ENCODE measurements at regions not wholly inside any gene's neighbourhood (a gene's known extent, or its start where the extent isn't known, plus 50 kb on each side); places are given as distances from the start of the nearest gene placed in this dataset.
A peak's percentile ranks its signal among the peaks of the same experiment; 100 is the strongest.

- Mint-ChIP-seq H3K27me3 (ENCODE audit: low read depth) (no peaks in the 10 kb centered on the region), H3K4me1 (no peaks in the 10 kb centered on the region), H3K4me3 (no peak overlapping the region), H3K9me3 (peaks cover 12% of the 10 kb centered on the region), H3K36me3 (peaks cover 12% of the 10 kb centered on the region), H3K27ac (no peak overlapping the region)
- TF ChIP-seq OVOL2 (CRISPR knock-in tag; IDR thresholded peaks at IDR 0.05; ENCODE audit: borderline replicate concordance) (no peak), NR2C2 (CRISPR knock-in tag; IDR thresholded peaks at IDR 0.05) (no peak), FOXK1 (CRISPR knock-in tag; IDR thresholded peaks at IDR 0.05) (no peak), AFF4 (CRISPR knock-in tag; IDR thresholded peaks at IDR 0.05; ENCODE audit: borderline replicate concordance) (no peak), ZBTB21 (CRISPR knock-in tag; IDR thresholded peaks at IDR 0.05; ENCODE audit: borderline replicate concordance) (no peak), NFATC4 (CRISPR knock-in tag; IDR thresholded peaks at IDR 0.05) (no peak), SOX15 (CRISPR knock-in tag; IDR thresholded peaks at IDR 0.05) (no peak), ZNF512 (CRISPR knock-in tag; IDR thresholded peaks at IDR 0.05; ENCODE audit: borderline replicate concordance) (no peak), CREM (CRISPR knock-in tag; IDR thresholded peaks at IDR 0.05) (no peak), NFYB (CRISPR knock-in tag; conservative IDR thresholded peaks at IDR 0.05; ENCODE audit: low read depth) (no peak), SMAD4 (CRISPR knock-in tag; IDR thresholded peaks at IDR 0.05) (no peak), FOXJ3 (CRISPR knock-in tag; IDR thresholded peaks at IDR 0.05; ENCODE audit: borderline replicate concordance) (no peak), ESRRA (CRISPR knock-in tag; IDR thresholded peaks at IDR 0.05; ENCODE audit: borderline replicate concordance) (no peak), RORB (CRISPR knock-in tag; IDR thresholded peaks at IDR 0.05) (no peak), EMX1 (CRISPR knock-in tag; IDR thresholded peaks at IDR 0.05) (no peak), ZNF416 (CRISPR knock-in tag; IDR thresholded peaks at IDR 0.05) (no peak), STAT6 (CRISPR knock-in tag; conservative IDR thresholded peaks at IDR 0.05; ENCODE audit: low read depth) (no peak), IRF2 (CRISPR knock-in tag; IDR thresholded peaks at IDR 0.05; ENCODE audit: borderline replicate concordance, low read depth) (no peak), ZNF423 (CRISPR knock-in tag; IDR thresholded peaks at IDR 0.05) (no peak)
- POLR2A ChIA-PET, result no interaction called here
- no peak for DNase-seq (ENCODE audit: low spot score)
- CTCF ChIA-PET, result interaction anchor here (0.6 to 2.7 kb wide), 2 partner anchors 320 to 669 kb away, joined by 3 to 33 read pairs; no protein-coding TSS in a partner anchor
- no peak for ATAC-seq
These were observed 74.9 kb upstream of the RAP2C start for GRCh38 chrX:132294192-132294591.

GRCh38 chrX:132292793-132293192 is 73.5 kb upstream of the RAP2C start:
- TF ChIP-seq CTCF (IDR thresholded peaks at IDR 0.05) (peak; percentile 19; the same call in 1 of the 2 replicates), KAT7 (CRISPR knock-in tag; IDR thresholded peaks at IDR 0.05; ENCODE audit: borderline replicate concordance) (no peak)
- H3K27me3 Mint-ChIP-seq (ENCODE audit: low read depth), result no peaks in the 10 kb centered on the region
- ChIA-PET CTCF (interaction anchor here (0.6 to 2.7 kb wide), 26 partner anchors 10 to 462 kb away, joined by 3 to 33 read pairs (median 4); partner anchors contain the start of gene RAP2C), POLR2A (no interaction called here)
- H3K27ac Mint-ChIP-seq, result no peak overlapping the region
- no peak overlapping the region for H3K4me3 Mint-ChIP-seq
- H3K9me3 Mint-ChIP-seq, result peaks cover 17% of the 10 kb centered on the region
- DNase-seq (ENCODE audit: low spot score) (no peak), ATAC-seq (peak; percentile 60)
- H3K4me1 Mint-ChIP-seq, result no peaks in the 10 kb centered on the region
- peaks cover 12% of the 10 kb centered on the region for H3K36me3 Mint-ChIP-seq

Measured in WTC11 (cell line).